ENCODE measurements at regions not wholly inside any gene's neighbourhood (a gene's known extent, or its start where the extent isn't known, plus 50 kb on each side); places are given as distances from the start of the nearest gene placed in this dataset.
A peak's percentile ranks its signal among the peaks of the same experiment; 100 is the strongest.

DNA sequence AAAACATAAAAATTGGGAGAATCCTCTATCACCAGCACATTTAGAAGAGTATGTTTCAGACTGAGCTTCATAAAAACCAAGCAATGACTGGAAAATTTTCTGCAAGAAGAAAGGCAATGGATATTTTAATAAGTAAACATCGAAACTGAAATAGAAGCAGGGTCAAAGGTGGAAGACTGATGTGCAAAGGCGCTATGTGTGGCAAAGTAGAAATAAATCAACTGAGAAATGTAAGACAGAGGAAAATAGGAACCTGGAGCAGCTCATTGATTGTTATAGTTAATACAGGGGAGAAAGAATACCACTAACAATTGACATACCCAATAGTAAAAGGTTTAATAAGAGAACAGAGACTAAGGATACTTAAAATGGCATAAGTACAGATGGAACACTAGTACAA is 818.4 kb downstream of the SOCS6 start:
- Histone ChIP-seq H3K27ac (ENCODE audit: low read depth, low read length, poor library complexity, severe bottlenecking) (no peak overlapping the region), H3K4me3 (ENCODE audit: low read depth, low read length, poor library complexity, severe bottlenecking) (no peak overlapping the region), H3K9me3 (ENCODE audit: low read depth, low read length, poor library complexity, severe bottlenecking) (no peaks in the 10 kb centered on the region), H3K27me3 (replicated peaks; ENCODE audit: insufficient read depth, low read depth, low read length, poor library complexity) (no peaks in the 10 kb centered on the region), H3K4me1 (ENCODE audit: insufficient read depth, low read length, poor library complexity, severe bottlenecking) (peaks cover 22% of the 10 kb centered on the region), H3K36me3 (ENCODE audit: insufficient read depth, low read length, poor library complexity, severe bottlenecking) (no peaks in the 10 kb centered on the region)
- TF ChIP-seq, protein P1, sequence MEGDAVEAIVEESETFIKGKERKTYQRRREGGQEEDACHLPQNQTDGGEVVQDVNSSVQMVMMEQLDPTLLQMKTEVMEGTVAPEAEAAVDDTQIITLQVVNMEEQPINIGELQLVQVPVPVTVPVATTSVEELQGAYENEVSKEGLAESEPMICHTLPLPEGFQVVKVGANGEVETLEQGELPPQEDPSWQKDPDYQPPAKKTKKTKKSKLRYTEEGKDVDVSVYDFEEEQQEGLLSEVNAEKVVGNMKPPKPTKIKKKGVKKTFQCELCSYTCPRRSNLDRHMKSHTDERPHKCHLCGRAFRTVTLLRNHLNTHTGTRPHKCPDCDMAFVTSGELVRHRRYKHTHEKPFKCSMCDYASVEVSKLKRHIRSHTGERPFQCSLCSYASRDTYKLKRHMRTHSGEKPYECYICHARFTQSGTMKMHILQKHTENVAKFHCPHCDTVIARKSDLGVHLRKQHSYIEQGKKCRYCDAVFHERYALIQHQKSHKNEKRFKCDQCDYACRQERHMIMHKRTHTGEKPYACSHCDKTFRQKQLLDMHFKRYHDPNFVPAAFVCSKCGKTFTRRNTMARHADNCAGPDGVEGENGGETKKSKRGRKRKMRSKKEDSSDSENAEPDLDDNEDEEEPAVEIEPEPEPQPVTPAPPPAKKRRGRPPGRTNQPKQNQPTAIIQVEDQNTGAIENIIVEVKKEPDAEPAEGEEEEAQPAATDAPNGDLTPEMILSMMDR (conservative IDR thresholded peaks at IDR 0.05; ENCODE audit: low read depth, low read length): no peak
- TF ChIP-seq EZH2 (IDR thresholded peaks at IDR 0.05; ENCODE audit: borderline replicate concordance, low read depth, low read length, poor library complexity, severe bottlenecking): no peak
- intact Hi-C loops (cut with micrococcal nuclease; ENCODE audit: unreplicated experiment): no loop called here
- CTCF ChIA-PET: no interaction called here
- BruUV-seq (replicated peaks): no TSS peak
- POLR2A ChIA-PET (ENCODE audit: low non-redundant PET): no interaction called here
- DNase-seq (ENCODE audit: low spot score): no peak

- no peak for DNase-seq (ENCODE audit: low spot score)
- no peaks in the 10 kb centered on the region for H3K9me3 ChIP-seq (ENCODE audit: low read depth, low read length, poor library complexity, severe bottlenecking)
- H3K27me3 ChIP-seq (replicated peaks; ENCODE audit: insufficient read depth, low read depth, low read length, poor library complexity): no peaks in the 10 kb centered on the region
- ChIA-PET POLR2A (ENCODE audit: low non-redundant PET) (no interaction called here), CTCF (no interaction called here)
- H3K27ac ChIP-seq (ENCODE audit: low read depth, low read length, poor library complexity, severe bottlenecking): no peak overlapping the region
- BruUV-seq (replicated peaks): no TSS peak
- TF ChIP-seq, protein P1 (conservative IDR thresholded peaks at IDR 0.05; ENCODE audit: low read depth, low read length): no peak
- no peak for TF ChIP-seq EZH2 (IDR thresholded peaks at IDR 0.05; ENCODE audit: borderline replicate concordance, low read depth, low read length, poor library complexity, severe bottlenecking)
- no peaks in the 10 kb centered on the region for H3K36me3 ChIP-seq (ENCODE audit: insufficient read depth, low read length, poor library complexity, severe bottlenecking)
- H3K4me3 ChIP-seq (ENCODE audit: low read depth, low read length, poor library complexity, severe bottlenecking): no peak overlapping the region
- intact Hi-C loops (cut with micrococcal nuclease; ENCODE audit: unreplicated experiment): no loop called here
- peaks cover 22% of the 10 kb centered on the region for H3K4me1 ChIP-seq (ENCODE audit: insufficient read depth, low read length, poor library complexity, severe bottlenecking)
Observed at GRCh38 chr18:71106701-71107100, 817.9 kb downstream of the SOCS6 start.

GRCh38 chr18:71105994-71106546 is 817.2 kb downstream of the SOCS6 start:
- Histone ChIP-seq H3K27ac (ENCODE audit: low read depth, low read length, poor library complexity, severe bottlenecking) (peak overlapping the region; percentile 45), H3K27me3 (replicated peaks; ENCODE audit: insufficient read depth, low read depth, low read length, poor library complexity) (no peaks in the 10 kb centered on the region), H3K36me3 (ENCODE audit: insufficient read depth, low read length, poor library complexity, severe bottlenecking) (no peaks in the 10 kb centered on the region), H3K9me3 (ENCODE audit: low read depth, low read length, poor library complexity, severe bottlenecking) (no peaks in the 10 kb centered on the region), H3K4me1 (ENCODE audit: insufficient read depth, low read length, poor library complexity, severe bottlenecking) (peaks cover 22% of the 10 kb centered on the region), H3K4me3 (ENCODE audit: low read depth, low read length, poor library complexity, severe bottlenecking) (no peak overlapping the region)
- POLR2A ChIA-PET (ENCODE audit: low non-redundant PET): no interaction called here
- intact Hi-C loops (cut with micrococcal nuclease; ENCODE audit: unreplicated experiment): no loop called here
- no TSS peak for BruUV-seq (replicated peaks)
- no peak for TF ChIP-seq EZH2 (IDR thresholded peaks at IDR 0.05; ENCODE audit: borderline replicate concordance, low read depth, low read length, poor library complexity, severe bottlenecking)
- CTCF ChIA-PET: no interaction called here
- DNase-seq (ENCODE audit: low spot score): no peak

Measured in A673 (cell line).